ENCODE measurements at regions not wholly inside any gene's neighbourhood (a gene's known extent, or its start where the extent isn't known, plus 50 kb on each side); places are given as distances from the start of the nearest gene placed in this dataset.

DNA sequence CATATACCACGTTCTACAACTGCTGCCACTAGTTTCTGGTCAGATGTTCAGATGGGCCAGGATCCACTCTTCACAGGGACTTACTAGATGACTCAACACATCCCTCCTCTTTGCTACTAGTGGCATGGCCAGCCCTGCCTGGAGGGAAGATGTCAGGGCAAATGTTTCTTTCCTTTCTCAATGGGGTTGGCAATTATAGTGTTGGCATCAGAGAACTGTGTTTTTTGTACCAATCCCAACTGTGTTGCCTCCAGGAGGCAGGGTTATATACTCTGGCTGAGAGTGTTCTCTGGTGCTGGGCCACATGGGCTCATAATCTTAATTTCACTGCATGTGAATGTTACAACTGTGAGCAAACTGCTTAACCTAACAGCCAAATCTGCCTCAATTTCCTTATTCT, 69.9 kb upstream of the AVPR1A start:
- H3K27ac ChIP-seq (replicated peaks in 1 of 4), result no peak overlapping the region
- no peaks in the 10 kb centered on the region for H3K4me1 ChIP-seq
- TF ChIP-seq, protein P1, sequence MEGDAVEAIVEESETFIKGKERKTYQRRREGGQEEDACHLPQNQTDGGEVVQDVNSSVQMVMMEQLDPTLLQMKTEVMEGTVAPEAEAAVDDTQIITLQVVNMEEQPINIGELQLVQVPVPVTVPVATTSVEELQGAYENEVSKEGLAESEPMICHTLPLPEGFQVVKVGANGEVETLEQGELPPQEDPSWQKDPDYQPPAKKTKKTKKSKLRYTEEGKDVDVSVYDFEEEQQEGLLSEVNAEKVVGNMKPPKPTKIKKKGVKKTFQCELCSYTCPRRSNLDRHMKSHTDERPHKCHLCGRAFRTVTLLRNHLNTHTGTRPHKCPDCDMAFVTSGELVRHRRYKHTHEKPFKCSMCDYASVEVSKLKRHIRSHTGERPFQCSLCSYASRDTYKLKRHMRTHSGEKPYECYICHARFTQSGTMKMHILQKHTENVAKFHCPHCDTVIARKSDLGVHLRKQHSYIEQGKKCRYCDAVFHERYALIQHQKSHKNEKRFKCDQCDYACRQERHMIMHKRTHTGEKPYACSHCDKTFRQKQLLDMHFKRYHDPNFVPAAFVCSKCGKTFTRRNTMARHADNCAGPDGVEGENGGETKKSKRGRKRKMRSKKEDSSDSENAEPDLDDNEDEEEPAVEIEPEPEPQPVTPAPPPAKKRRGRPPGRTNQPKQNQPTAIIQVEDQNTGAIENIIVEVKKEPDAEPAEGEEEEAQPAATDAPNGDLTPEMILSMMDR (IDR thresholded peaks at IDR 0.05), result no peak
- no peak for TF ChIP-seq POLR2A (IDR thresholded peaks at IDR 0.05; ENCODE audit: low read depth)
- TF ChIP-seq POLR2AphosphoS5 (IDR thresholded peaks at IDR 0.05), result no peak
- no peak for TF ChIP-seq EP300 (IDR thresholded peaks at IDR 0.05)
- no peaks in the 10 kb centered on the region for H3K36me3 ChIP-seq
- no peaks in the 10 kb centered on the region for H3K27me3 ChIP-seq
- no peak for DNase-seq (ENCODE audit: extremely low spot score)
- WGBS, result 67% methylated on average over 1 of the region's 1 CpG
- H3K9me3 ChIP-seq, result no peaks in the 10 kb centered on the region
- no peak overlapping the region for H3K4me3 ChIP-seq
- intact Hi-C loops (cut with DNase I), result no loop called here

DNA sequence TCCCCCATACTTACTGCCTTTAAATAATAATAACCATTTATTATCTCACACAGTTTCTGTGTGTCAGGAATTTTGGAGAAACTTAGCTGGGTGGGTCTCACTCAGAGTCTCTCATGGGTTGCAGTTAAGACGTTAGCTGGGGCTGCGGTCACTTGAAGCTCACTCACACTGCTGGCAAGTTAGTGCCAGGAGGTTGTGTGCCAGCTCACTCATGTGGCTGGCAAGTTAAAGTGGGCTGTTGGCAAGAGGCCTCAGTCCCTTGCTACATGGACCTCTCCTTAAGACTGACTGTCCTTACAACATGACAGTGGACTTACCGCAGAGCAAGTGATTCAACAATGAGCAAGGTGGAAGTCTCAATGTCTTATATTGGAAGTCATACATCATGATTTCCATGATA, 61.3 kb upstream of the AVPR1A start:
- TF ChIP-seq EP300 (IDR thresholded peaks at IDR 0.05), result no peak
- TF ChIP-seq, protein P1 (IDR thresholded peaks at IDR 0.05), result no peak
- Histone ChIP-seq H3K4me1 (no peaks in the 10 kb centered on the region), H3K36me3 (no peaks in the 10 kb centered on the region), H3K4me3 (no peak overlapping the region), H3K27me3 (no peaks in the 10 kb centered on the region), H3K9me3 (no peaks in the 10 kb centered on the region), H3K27ac (replicated peaks in 1 of 4) (no peak overlapping the region)
- intact Hi-C loops (cut with DNase I), result no loop called here
- WGBS, result 87% methylated on average over 3 of the region's 3 CpGs
- DNase-seq (ENCODE audit: extremely low spot score), result no peak

DNA sequence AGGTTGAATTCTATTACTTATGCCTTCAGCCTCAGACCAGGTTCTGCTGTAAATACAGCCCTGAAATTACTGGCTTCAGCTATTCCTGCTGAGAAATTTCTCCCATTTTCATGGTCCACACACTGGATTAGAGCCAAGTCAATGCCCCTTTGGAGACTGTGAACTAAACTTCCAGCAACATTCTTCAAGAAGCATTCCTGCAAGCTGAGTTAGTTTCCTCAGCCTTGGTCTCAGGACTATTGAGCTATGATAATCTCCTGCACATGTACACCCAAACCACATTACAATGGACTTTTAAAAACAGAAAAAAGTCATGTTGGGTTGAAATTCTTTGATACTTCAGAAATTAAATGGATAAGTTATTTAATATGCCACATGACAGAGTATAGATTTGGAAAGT, 58.0 kb upstream of the AVPR1A start:
- DNase-seq (ENCODE audit: extremely low spot score), result no peak
- Histone ChIP-seq H3K9me3 (no peaks in the 10 kb centered on the region), H3K27me3 (no peaks in the 10 kb centered on the region), H3K4me1 (no peaks in the 10 kb centered on the region), H3K4me3 (no peak overlapping the region), H3K27ac (replicated peaks in 1 of 4) (no peak overlapping the region), H3K36me3 (no peaks in the 10 kb centered on the region)
- intact Hi-C loops (cut with DNase I), result no loop called here
- TF ChIP-seq, protein P1 (IDR thresholded peaks at IDR 0.05), result no peak
- TF ChIP-seq POLR2A (IDR thresholded peaks at IDR 0.05; ENCODE audit: low read depth) (no peak), POLR2AphosphoS5 (IDR thresholded peaks at IDR 0.05) (no peak), EP300 (IDR thresholded peaks at IDR 0.05) (no peak)

DNA sequence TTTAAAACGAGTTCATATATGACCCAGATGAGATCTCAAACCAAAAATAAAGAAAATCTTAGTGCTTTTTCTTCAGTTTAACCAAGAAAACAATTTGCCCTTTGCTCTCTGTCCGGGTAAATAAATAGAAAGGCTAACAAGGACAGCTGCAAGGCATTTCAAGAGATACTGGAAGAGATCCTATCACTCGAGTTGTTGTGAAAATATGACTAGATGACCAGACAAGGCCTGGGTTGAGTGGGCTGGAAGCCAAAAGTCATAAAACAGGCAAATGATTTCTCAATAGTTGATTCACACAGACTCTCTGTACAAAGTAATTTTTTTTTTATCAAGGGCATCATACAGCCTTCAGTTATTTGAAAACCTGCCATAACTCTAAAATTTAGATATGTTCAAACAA, 55.9 kb upstream of the AVPR1A start:
- H3K4me3 ChIP-seq, result no peak overlapping the region
- intact Hi-C loops (cut with DNase I), result no loop called here
- no peaks in the 10 kb centered on the region for H3K4me1 ChIP-seq
- no peaks in the 10 kb centered on the region for H3K36me3 ChIP-seq
- no peaks in the 10 kb centered on the region for H3K9me3 ChIP-seq
- TF ChIP-seq POLR2AphosphoS5 (IDR thresholded peaks at IDR 0.05) (no peak), EP300 (IDR thresholded peaks at IDR 0.05) (no peak), POLR2A (IDR thresholded peaks at IDR 0.05; ENCODE audit: low read depth) (no peak)
- TF ChIP-seq, protein P1 (IDR thresholded peaks at IDR 0.05), result no peak
- no peaks in the 10 kb centered on the region for H3K27me3 ChIP-seq
- 25% methylated on average over 3 of the region's 3 CpGs for WGBS
- no peak overlapping the region for H3K27ac ChIP-seq (replicated peaks in 1 of 4)
- no peak for DNase-seq (ENCODE audit: extremely low spot score)

DNA sequence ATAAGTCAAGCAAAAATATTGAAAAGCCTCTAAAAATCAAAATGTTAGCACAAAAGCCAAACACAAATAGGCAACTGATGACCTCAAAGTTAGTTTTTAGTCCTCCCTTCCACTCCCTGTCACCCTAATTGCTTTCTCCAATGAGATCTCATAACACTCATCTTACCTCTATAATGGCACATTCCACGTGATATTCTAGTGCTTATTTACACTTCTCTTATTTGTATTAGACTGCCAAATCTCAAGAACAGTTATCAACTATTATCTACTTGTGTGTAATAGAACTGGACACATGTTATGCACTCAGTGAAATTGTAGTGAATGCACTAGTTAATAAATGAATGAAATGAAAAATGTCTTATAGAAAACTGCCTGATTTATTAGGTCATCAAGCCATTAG, 55.5 kb upstream of the AVPR1A start:
- TF ChIP-seq POLR2A (IDR thresholded peaks at IDR 0.05; ENCODE audit: low read depth) (no peak), POLR2AphosphoS5 (IDR thresholded peaks at IDR 0.05) (no peak), EP300 (IDR thresholded peaks at IDR 0.05) (no peak)
- TF ChIP-seq, protein P1 (IDR thresholded peaks at IDR 0.05), result no peak
- Histone ChIP-seq H3K27me3 (no peaks in the 10 kb centered on the region), H3K36me3 (no peaks in the 10 kb centered on the region), H3K9me3 (no peaks in the 10 kb centered on the region), H3K27ac (replicated peaks in 1 of 4) (no peak overlapping the region), H3K4me1 (no peaks in the 10 kb centered on the region), H3K4me3 (no peak overlapping the region)
- intact Hi-C loops (cut with DNase I), result no loop called here
- DNase-seq (ENCODE audit: extremely low spot score), result no peak
- 31% methylated on average over 1 of the region's 1 CpG for whole genome bisulfite sequencing
